OCI-LY1 (cell line): ENCODE measurements at regions not wholly inside any gene's neighbourhood (a gene's known extent, or its start where the extent isn't known, plus 50 kb on each side); places are given as distances from the start of the nearest gene placed in this dataset.

Experiments
- H2AFZ ChIP-seq: fragments of 200-600 bp; sonication (generic), shearing (Covaris generic); 2 replicates; pipeline ENCODE4 v1.6.0; 2014; ENCODE audit warnings: antibody characterized with exemption, mild to moderate bottlenecking, low read length
- H3F3A ChIP-seq: fragments of 200-600 bp; sonication (generic), shearing (Covaris generic); 2 replicates; pipeline ENCODE4 v1.6.0; 2014; ENCODE audit warnings: mild to moderate bottlenecking, antibody characterized with exemption, low read length, moderate library complexity; ENCODE audit not compliant: insufficient read depth
- H3K27ac ChIP-seq: fragments of 200-600 bp; sonication (generic); 2 replicates; pipeline ENCODE4 v1.5.1; 2014; ENCODE audit warnings: low read length, mixed run types, mild to moderate bottlenecking, low read depth; ENCODE audit not compliant: poor library complexity, severe bottlenecking
- H3K27me3 ChIP-seq: fragments of 200-600 bp; sonication (generic); 2 replicates; pipeline ENCODE4 v1.6.0; 2014; ENCODE audit warnings: antibody characterized with exemption, mild to moderate bottlenecking, low read length, moderate library complexity; ENCODE audit not compliant: insufficient read depth
- H3K36me3 ChIP-seq: fragments of 200-600 bp; sonication (generic); 2 replicates; pipeline ENCODE4 v1.6.1; 2014; ENCODE audit warnings: mild to moderate bottlenecking, antibody characterized with exemption, low read length, moderate library complexity, mixed read lengths; ENCODE audit not compliant: insufficient read depth
- H3K4me1 ChIP-seq: fragments of 200-600 bp; sonication (generic); 2 replicates; pipeline ENCODE4 v1.5.1; 2014; ENCODE audit warnings: mild to moderate bottlenecking, low read length, moderate library complexity; ENCODE audit not compliant: insufficient read depth, severe bottlenecking
- H3K4me2 ChIP-seq: fragments of 200-600 bp; sonication (generic), shearing (Covaris generic); 2 replicates; pipeline ENCODE4 v1.6.1; 2014; ENCODE audit warnings: low read length
- H3K4me3 ChIP-seq: fragments of 200-600 bp; sonication (generic); 2 replicates; pipeline ENCODE4 v1.5.1; 2014; ENCODE audit warnings: low read length, low read depth, mild to moderate bottlenecking, mixed read lengths; ENCODE audit not compliant: poor library complexity, severe bottlenecking
- H3K79me2 ChIP-seq: fragments of 200-600 bp; shearing (Covaris generic); 2 replicates; pipeline ENCODE4 v1.6.1; 2016; ENCODE audit warnings: mixed run types, low read length, mixed read lengths; ENCODE audit not compliant: insufficient read depth
- H3K9ac ChIP-seq: fragments of 200-600 bp; sonication (generic), shearing (Covaris generic); 2 replicates; pipeline ENCODE4 v1.6.1; 2014; ENCODE audit warnings: mild to moderate bottlenecking, low read length, mixed read lengths
- H3K9me2 ChIP-seq: fragments of 200-600 bp; sonication (generic), shearing (Covaris generic); 2 replicates; pipeline ENCODE4 v1.6.1; 2014; ENCODE audit warnings: low read depth, mild to moderate bottlenecking, low read length, mixed read lengths
- H3K9me3 ChIP-seq: fragments of 200-600 bp; shearing (Covaris generic); 2 replicates; pipeline ENCODE4 v1.6.1; 2014; ENCODE audit warnings: low read length, mixed read lengths
- H4K20me1 ChIP-seq: fragments of 200-600 bp; sonication (generic), shearing (Covaris generic); 2 replicates; pipeline ENCODE4 v1.6.0; 2016; ENCODE audit warnings: mild to moderate bottlenecking, low read length; ENCODE audit not compliant: insufficient read depth
- CTCF ChIP-seq: fragments of 200-600 bp; sonication (generic), shearing (Covaris generic); IDR thresholded peaks from 2 replicates; pipeline ENCODE4 v1.5.1; 2017; ENCODE audit warnings: mild to moderate bottlenecking, antibody characterized with exemption, low read length, moderate library complexity, mixed read lengths
- EZH2 ChIP-seq: fragments of 200-600 bp; sonication (generic), shearing (Covaris generic); IDR thresholded peaks from 2 replicates; pipeline ENCODE4 v1.8.0; 2017; ENCODE audit warnings: borderline replicate concordance, mixed run types, mild to moderate bottlenecking, antibody characterized with exemption, low read length, moderate library complexity, mixed read lengths

- Histone ChIP-seq H3K4me1 (no peaks in the 10 kb centered on the region), H4K20me1 (no peaks in the 10 kb centered on the region), H3K4me3 (no peak overlapping the region), H3K9ac (no peak overlapping the region), H3K4me2 (no peak overlapping the region), H3K79me2 (no peaks in the 10 kb centered on the region), H3K27me3 (no peaks in the 10 kb centered on the region), H3K9me3 (no peaks in the 10 kb centered on the region), H3K36me3 (no peaks in the 10 kb centered on the region), H3K27ac (no peak overlapping the region), H2AFZ (no peak overlapping the region), H3K9me2 (no peaks in the 10 kb centered on the region), H3F3A (no peaks in the 10 kb centered on the region)
- TF ChIP-seq CTCF, result no peak
- TF ChIP-seq EZH2, result no peak
Observed at GRCh38 chr2:167771628-167772027, 475.8 kb downstream of the STK39 start.

DNA sequence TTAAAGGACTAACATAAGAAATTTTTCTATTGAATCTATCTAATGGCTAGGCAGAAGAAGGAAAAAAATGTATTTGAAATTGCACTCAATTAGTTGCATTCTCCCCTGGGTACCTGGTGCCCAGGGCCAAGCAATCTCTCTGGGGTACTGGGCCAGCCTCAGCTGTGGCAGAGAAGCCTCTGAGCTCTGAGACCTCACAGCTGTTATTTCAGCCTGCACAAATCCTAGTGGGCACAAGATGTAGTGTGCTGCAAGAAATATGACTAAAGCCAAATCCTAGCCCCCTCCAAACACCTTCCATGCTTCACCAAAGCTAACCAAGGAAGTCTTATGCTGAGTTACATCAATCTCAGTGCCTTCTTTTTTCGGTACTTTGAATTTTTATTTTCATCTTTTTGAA, 478.4 kb downstream of the STK39 start:
- no peaks in the 10 kb centered on the region for H3K36me3 ChIP-seq
- H3K9me3 ChIP-seq, result no peaks in the 10 kb centered on the region
- H4K20me1 ChIP-seq, result no peaks in the 10 kb centered on the region
- no peak overlapping the region for H3K4me3 ChIP-seq
- H3K79me2 ChIP-seq, result no peaks in the 10 kb centered on the region
- H3K4me1 ChIP-seq, result no peaks in the 10 kb centered on the region
- H3K4me2 ChIP-seq, result no peak overlapping the region
- H3K27ac ChIP-seq, result no peak overlapping the region
- no peaks in the 10 kb centered on the region for H3F3A ChIP-seq
- H3K9ac ChIP-seq, result no peak overlapping the region
- no peak overlapping the region for H2AFZ ChIP-seq
- H3K27me3 ChIP-seq, result no peaks in the 10 kb centered on the region
- TF ChIP-seq CTCF (no peak), EZH2 (no peak)
- no peaks in the 10 kb centered on the region for H3K9me2 ChIP-seq

GRCh38 chr2:167767830-167768229, 479.6 kb downstream of the STK39 start:
- Histone ChIP-seq H3K4me1 (no peaks in the 10 kb centered on the region), H2AFZ (no peak overlapping the region), H3K36me3 (no peaks in the 10 kb centered on the region), H3K9me3 (no peaks in the 10 kb centered on the region), H3K9ac (no peak overlapping the region), H3K4me2 (no peak overlapping the region), H4K20me1 (no peaks in the 10 kb centered on the region), H3K27ac (no peak overlapping the region), H3K27me3 (no peaks in the 10 kb centered on the region), H3K4me3 (no peak overlapping the region), H3K79me2 (no peaks in the 10 kb centered on the region), H3K9me2 (no peaks in the 10 kb centered on the region), H3F3A (no peaks in the 10 kb centered on the region)
- no peak for TF ChIP-seq EZH2
- no peak for TF ChIP-seq CTCF
